SK-N-SH (cell line): ENCODE measurements at regions not wholly inside any gene's neighbourhood (a gene's known extent, or its start where the extent isn't known, plus 50 kb on each side); places are given as distances from the start of the nearest gene placed in this dataset.

ENCODE experiments used
- CTCF ChIA-PET: fragments of 300-600, 350-600 bp; formaldehyde crosslinking; extraction: SDS; loops from one replicate; lab custom pipeline; 2021; lab: Yijun Ruan, JAX
- POLR2A ChIA-PET: fragments of 350-600 bp; sonication (Branson Sonifier 250); formaldehyde crosslinking; extraction: SDS; loops from one replicate; lab custom pipeline; 2020; ENCODE audit warnings: antibody characterized with exemption, inconsistent platforms; lab: Yijun Ruan, JAX
- DNase-seq: peaks from one replicate; pipeline ENCODE4 v3.0.0; 2012
- H2AFZ ChIP-seq: fragments of 200-600 bp; sonication (generic); 2 replicates; pipeline ENCODE4 v1.8.1; 2016; ENCODE audit warnings: antibody characterized with exemption, mild to moderate bottlenecking, low read depth
- H3F3A ChIP-seq: fragments of 200-600 bp; sonication (generic); replicated peaks from 2 replicates; pipeline ENCODE3; 2016; ENCODE audit warnings: antibody characterized with exemption, mild to moderate bottlenecking; ENCODE audit not compliant: insufficient read depth
- H3K27ac ChIP-seq, 2 experiments: fragments of 200-500 bp in 1 of 2; fragments of 200-600 bp in 1 of 2; sonication (Bioruptor generic) in 1 of 2; sonication (generic), shearing (Covaris generic) in 1 of 2; 2 replicates each; pipeline versions ENCODE4 v1.5.1 to v1.6.1; 2014 to 2016; ENCODE audit warnings: low read depth in 2 of 2, inconsistent platforms in 1 of 2, low read length in 1 of 2, mild to moderate bottlenecking in 1 of 2, mixed read lengths in 1 of 2
- H3K27me3 ChIP-seq: fragments of 200-600 bp; sonication (generic), shearing (Covaris generic); 2 replicates; pipeline ENCODE4 v1.6.1; 2016; ENCODE audit warnings: mixed run types; ENCODE audit not compliant: insufficient read depth
- H3K36me3 ChIP-seq, 2 experiments: fragments of 200-500 bp in 1 of 2; fragments of 200-600 bp in 1 of 2; sonication (Bioruptor generic) in 1 of 2; sonication (generic) in 1 of 2; replicated peaks in 1 of 2; 2 replicates each; pipeline versions ENCODE3 to v1.5.1; 2014 to 2016; ENCODE audit warnings: low read length in 1 of 2, mild to moderate bottlenecking in 1 of 2; ENCODE audit not compliant: insufficient read depth in 2 of 2, control insufficient read depth in 1 of 2
- H3K4me1 ChIP-seq, 2 experiments: fragments of 200-500 bp in 1 of 2; fragments of 200-600 bp in 1 of 2; sonication (Bioruptor generic) in 1 of 2; sonication (generic), shearing (Covaris generic) in 1 of 2; 2 replicates each; pipeline versions ENCODE4 v1.5.1 to v1.6.1; 2014 to 2016; ENCODE audit warnings: low read depth in 1 of 2, low read length in 1 of 2, mixed run types in 1 of 2; ENCODE audit not compliant: insufficient read depth in 2 of 2, control insufficient read depth in 1 of 2
- H3K4me2 ChIP-seq: fragments of 200-600 bp; sonication (generic), shearing (Covaris generic); 2 replicates; pipeline ENCODE4 v1.6.1; 2017; ENCODE audit warnings: mixed run types
- H3K4me3 ChIP-seq, 2 experiments: fragments of 200-500 bp in 1 of 2; fragments of 200-600 bp in 1 of 2; sonication (Bioruptor generic) in 1 of 2; sonication (generic), shearing (Covaris generic) in 1 of 2; 2 replicates each; pipeline versions ENCODE4 v1.5.1 to v1.8.1; 2014 to 2016; ENCODE audit warnings: low read depth in 2 of 2, inconsistent platforms in 1 of 2, low read length in 1 of 2, mild to moderate bottlenecking in 1 of 2, mixed read lengths in 1 of 2, moderate library complexity in 1 of 2
- H3K79me2 ChIP-seq: fragments of 200-600 bp; sonication (generic); 2 replicates; pipeline ENCODE4 v1.8.1; 2017; ENCODE audit warnings: mild to moderate bottlenecking; ENCODE audit not compliant: insufficient read depth
- H3K9ac ChIP-seq: fragments of 200-600 bp; sonication (generic); 2 replicates; pipeline ENCODE4 v1.6.1; 2017; ENCODE audit warnings: mixed run types
- H3K9me2 ChIP-seq: fragments of 200-600 bp; sonication (generic); 2 replicates; pipeline ENCODE4 v1.6.1; 2017; ENCODE audit warnings: mixed run types
- H3K9me3 ChIP-seq: fragments of 200-600 bp; sonication (generic); 2 replicates; pipeline ENCODE4 v1.6.1; 2017; ENCODE audit warnings: mixed run types, mild to moderate bottlenecking, moderate library complexity
- H4K20me1 ChIP-seq: fragments of 200-600 bp; sonication (generic); 2 replicates; pipeline ENCODE4 v1.6.1; 2017; ENCODE audit warnings: mild to moderate bottlenecking, mixed run types; ENCODE audit not compliant: insufficient read depth
- CHD2 ChIP-seq: fragments of 150-350 bp; IDR thresholded peaks from 2 replicates; pipeline ENCODE4 v1.6.1; 2018; ENCODE audit warnings: low read length; ENCODE audit not compliant: partially characterized antibody
- CTCF ChIP-seq: fragments of 200-600 bp; sonication (generic); IDR thresholded peaks from 2 replicates; pipeline ENCODE4 v1.6.1; 2017; ENCODE audit warnings: antibody characterized with exemption, mild to moderate bottlenecking, moderate library complexity
- EZH2phosphoT487 ChIP-seq: fragments of 200-600 bp; sonication (generic); IDR thresholded peaks from 2 replicates; pipeline ENCODE4 v1.6.1; 2017; ENCODE audit warnings: low read depth, mixed run types, mild to moderate bottlenecking, antibody characterized with exemption, moderate library complexity, borderline replicate concordance
- GABPA ChIP-seq: IDR thresholded peaks from 2 replicates; pipeline ENCODE4 v1.4.0; 2012; ENCODE audit warnings: low read depth, mild to moderate bottlenecking
- GATA2 ChIP-seq: sonication (generic); formaldehyde crosslinking; IDR thresholded peaks from 2 replicates; pipeline ENCODE4 v1.5.0; 2020; ENCODE audit warnings: mild to moderate bottlenecking, missing genetic modification reagents
- NFIC ChIP-seq: IDR thresholded peaks from 2 replicates; pipeline ENCODE4 v1.4.0; 2012; ENCODE audit warnings: borderline replicate concordance
- PBX3 ChIP-seq: IDR thresholded peaks from 2 replicates; pipeline ENCODE4; 2012
- POLR2AphosphoS5 ChIP-seq: IDR thresholded peaks from 2 replicates; pipeline ENCODE4 v1.6.1; 2012; ENCODE audit warnings: low read depth, low read length
- RFX5 ChIP-seq: IDR thresholded peaks from 2 replicates; pipeline ENCODE4 v1.6.1; 2012; ENCODE audit warnings: mild to moderate bottlenecking, improper control_type of control experiment, low read length
- TCF12 ChIP-seq: IDR thresholded peaks from 2 replicates; pipeline ENCODE4 v1.4.0; 2012
- TEAD4 ChIP-seq: IDR thresholded peaks from 2 replicates; pipeline ENCODE4 v1.4.0; 2012; ENCODE audit warnings: mild to moderate bottlenecking, borderline replicate concordance; ENCODE audit not compliant: insufficient read depth
- USF2 ChIP-seq: fragments of 150-350 bp; IDR thresholded peaks from 2 replicates; pipeline ENCODE4 v1.6.1; 2017; ENCODE audit warnings: antibody characterized with exemption, low read length, low read depth, borderline replicate concordance
- ZBTB33 ChIP-seq: IDR thresholded peaks from 2 replicates; pipeline ENCODE4 v1.4.0; 2012; ENCODE audit warnings: low read depth, borderline replicate concordance
- WGBS: methylation state at CpG from one replicate; pipeline ENCODE4 v1.1.6; 2017; ENCODE audit warnings: low lambda C conversion rate; 5-methylcytosine and 5-hydroxymethylcytosine counted together
- TF ChIP-seq, protein P1 (sequence below): IDR thresholded peaks from 2 replicates; pipeline ENCODE4 v1.4.0; 2012; ENCODE audit warnings: low read depth, borderline replicate concordance

GRCh38 chr7:67752227-67752626, 755.6 kb downstream of the TYW1 start:
- Histone ChIP-seq H3K9ac (no peak overlapping the region), H2AFZ (no peak overlapping the region), H3K9me3 (peaks cover 5% of the 10 kb centered on the region; the same call in 1 of the 2 replicates), H3K4me3 (no peak overlapping the region), H3K36me3 (no peaks in the 10 kb centered on the region)
- no peak for DNase-seq
- POLR2A ChIA-PET, result no interaction called here
- TF ChIP-seq POLR2AphosphoS5 (no peak), RFX5 (no peak), ZBTB33 (no peak), TCF12 (no peak)
- TF ChIP-seq, all 33 proteins: peak for 0
- H3K4me2 ChIP-seq, result no peak overlapping the region
- no peaks in the 10 kb centered on the region for H3K27me3 ChIP-seq
- no peaks in the 10 kb centered on the region for H3K4me1 ChIP-seq
- no peak overlapping the region for H3K27ac ChIP-seq
- H3K9me2 ChIP-seq, result no peaks in the 10 kb centered on the region
- no peaks in the 10 kb centered on the region for H3F3A ChIP-seq
- H4K20me1 ChIP-seq, result no peaks in the 10 kb centered on the region
- CTCF ChIA-PET, result interaction anchor here (0.8 to 1.7 kb wide), 4 partner anchors 10 to 424 kb away, joined by 3 to 8 read pairs (median 4); no protein-coding TSS in a partner anchor
- H3K79me2 ChIP-seq, result no peaks in the 10 kb centered on the region
- 15% methylated on average over 2 of the region's 2 CpGs for WGBS

DNA sequence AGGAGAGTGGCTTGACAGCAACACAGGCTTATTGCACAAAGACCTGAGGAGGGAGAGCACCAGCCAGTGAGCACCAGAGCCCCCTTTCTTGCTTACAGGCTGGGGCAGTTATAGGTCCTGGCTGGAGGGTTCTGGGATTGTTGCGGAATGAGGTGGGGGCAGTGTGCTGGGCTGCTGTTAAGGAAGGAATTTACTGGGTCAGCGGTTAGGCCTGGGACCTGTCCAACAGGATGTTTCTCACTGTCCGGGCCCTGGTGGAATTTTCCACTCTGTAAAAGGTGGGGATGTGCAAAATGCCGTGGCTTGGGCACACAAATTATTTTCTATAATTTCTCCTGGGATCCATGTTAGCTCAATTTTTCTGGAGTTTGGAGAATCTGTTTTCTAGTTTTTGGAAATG, 757.3 kb downstream of the TYW1 start:
- WGBS, result 43% methylated on average over 4 of the region's 4 CpGs
- POLR2A ChIA-PET, result no interaction called here
- Histone ChIP-seq H4K20me1 (no peaks in the 10 kb centered on the region), H3K36me3 (no peaks in the 10 kb centered on the region), H3K27me3 (no peaks in the 10 kb centered on the region), H3K4me1 (no peaks in the 10 kb centered on the region), H3K79me2 (no peaks in the 10 kb centered on the region), H3K9ac (no peak overlapping the region), H3F3A (no peaks in the 10 kb centered on the region), H3K4me2 (no peak overlapping the region), H3K9me2 (no peaks in the 10 kb centered on the region), H2AFZ (no peak overlapping the region), H3K4me3 (no peak overlapping the region), H3K9me3 (peaks cover 5% of the 10 kb centered on the region; the same call in 1 of the 2 replicates), H3K27ac (no peak overlapping the region)
- CTCF ChIA-PET, result no interaction called here
- no peak for DNase-seq
- no peak for TF ChIP-seq CTCF
- no peak for TF ChIP-seq NFIC
- TF ChIP-seq TEAD4, result no peak
- no peak for TF ChIP-seq CHD2
- TF ChIP-seq EZH2phosphoT487, result no peak
- no peak for TF ChIP-seq GATA2
- TF ChIP-seq, protein P1, sequence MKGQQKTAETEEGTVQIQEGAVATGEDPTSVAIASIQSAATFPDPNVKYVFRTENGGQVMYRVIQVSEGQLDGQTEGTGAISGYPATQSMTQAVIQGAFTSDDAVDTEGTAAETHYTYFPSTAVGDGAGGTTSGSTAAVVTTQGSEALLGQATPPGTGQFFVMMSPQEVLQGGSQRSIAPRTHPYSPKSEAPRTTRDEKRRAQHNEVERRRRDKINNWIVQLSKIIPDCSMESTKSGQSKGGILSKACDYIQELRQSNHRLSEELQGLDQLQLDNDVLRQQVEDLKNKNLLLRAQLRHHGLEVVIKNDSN, result no peak
- TF ChIP-seq USF2, result no peak
- no peak for TF ChIP-seq GABPA
- TF ChIP-seq PBX3, result no peak
